GM11168 (cell line): ENCODE measurements at regions not wholly inside any gene's neighbourhood (a gene's known extent, or its start where the extent isn't known, plus 50 kb on each side); places are given as distances from the start of the nearest gene placed in this dataset.

Source experiments
- in situ Hi-C: fragments of 300-500 bp; cut with MboI; formaldehyde crosslinking; loops from one replicate; pipeline ENCODE4 v1.12.0; 2022; ENCODE audit warnings: low sequenced_read_pairs; ENCODE audit not compliant: unreplicated experiment

- in situ Hi-C loops: no loop called here
Measured at GRCh38 chr13:70366720-70367119, 258.5 kb upstream of the KLHL1 start.

GRCh38 chr13:70363991-70364390 lies 255.7 kb upstream of the KLHL1 start:
- in situ Hi-C loops: no loop called here

- in situ Hi-C loops: no loop called here
Measured at GRCh38 chr13:70362820-70363570, 254.7 kb upstream of the KLHL1 start.

GRCh38 chr13:70357031-70357430 lies 248.8 kb upstream of the KLHL1 start:
- in situ Hi-C loops: no loop called here

GRCh38 chr13:70353096-70353495 lies 244.8 kb upstream of the KLHL1 start:
- in situ Hi-C loops: no loop called here

GRCh38 chr13:70347947-70348620 lies 239.8 kb upstream of the KLHL1 start:
- in situ Hi-C loops: no loop called here

GRCh38 chr13:70339738-70340137 lies 231.5 kb upstream of the KLHL1 start:
- in situ Hi-C loops: no loop called here

GRCh38 chr13:70338609-70339008 lies 230.4 kb upstream of the KLHL1 start:
- in situ Hi-C loops: no loop called here

GRCh38 chr13:70336866-70337265 lies 228.6 kb upstream of the KLHL1 start:
- in situ Hi-C loops: no loop called here

- in situ Hi-C loops: no loop called here
Measured at GRCh38 chr13:70333752-70334151, 225.5 kb upstream of the KLHL1 start.

- in situ Hi-C loops: no loop called here
Measured at GRCh38 chr13:70330697-70331361, 222.6 kb upstream of the KLHL1 start.

GRCh38 chr13:70324519-70324918 lies 216.3 kb upstream of the KLHL1 start:
- in situ Hi-C loops: no loop called here

- in situ Hi-C loops: no loop called here
Measured at GRCh38 chr13:70311191-70311590, 202.9 kb upstream of the KLHL1 start.

- in situ Hi-C loops: no loop called here
Measured at GRCh38 chr13:70310396-70311119, 202.3 kb upstream of the KLHL1 start.

GRCh38 chr13:70297189-70297616 lies 189.0 kb upstream of the KLHL1 start:
- in situ Hi-C loops: no loop called here

GRCh38 chr13:70284371-70284770 lies 176.1 kb upstream of the KLHL1 start:
- in situ Hi-C loops: no loop called here

GRCh38 chr13:70275841-70276240 lies 167.6 kb upstream of the KLHL1 start:
- in situ Hi-C loops: no loop called here

- in situ Hi-C loops: no loop called here
Measured at GRCh38 chr13:70255406-70255991, 147.2 kb upstream of the KLHL1 start.

GRCh38 chr13:70253834-70254233 lies 145.6 kb upstream of the KLHL1 start:
- in situ Hi-C loops: no loop called here

- in situ Hi-C loops: no loop called here
Measured at GRCh38 chr13:70253411-70253810, 145.2 kb upstream of the KLHL1 start.
